Panc1 (cell line): ENCODE measurements at regions not wholly inside any gene's neighbourhood (a gene's known extent, or its start where the extent isn't known, plus 50 kb on each side); places are given as distances from the start of the nearest gene placed in this dataset.

Source experiments
- ATAC-seq: fragments of 200-7000 bp; cut with Tn5 transposase; 2 replicates; pipeline ENCODE4 v1.9.1; 2020; ENCODE audit warnings: mild to moderate bottlenecking, moderate library complexity
- BruUV-seq: library from RNA; stranded (reverse); fragments of 400-500 nt; replicated peaks from 2 replicates; lab custom pipeline; 2021; lab: Mats Ljungman, UMichigan
- CTCF ChIA-PET: fragments of 300-600 bp; sonication (Branson Sonifier 250); formaldehyde crosslinking; loops from one replicate; lab custom pipeline; 2022; ENCODE audit warnings: antibody characterized with exemption; lab: Charles Lee
- POLR2A ChIA-PET: fragments of 300-600 bp; sonication (Branson Sonifier 250); formaldehyde crosslinking; loops from one replicate; lab custom pipeline; 2022; ENCODE audit warnings: antibody characterized with exemption; lab: Charles Lee
- DNase-seq: peaks from one replicate; pipeline ENCODE4 v3.0.0-alpha.2; 2010; ENCODE audit warnings: low read depth, low spot score
- H3K27ac ChIP-seq: 2 replicates; pipeline ENCODE4 v1.5.1; 2011; ENCODE audit warnings: mild to moderate bottlenecking, low read length, inconsistent platforms
- H3K27me3 ChIP-seq: fragments of 200-500 bp; sonication (Bioruptor generic); 2 replicates; pipeline ENCODE4 v1.6.0; 2014; ENCODE audit warnings: low read length, inconsistent platforms; ENCODE audit not compliant: control insufficient read depth, insufficient read depth
- H3K36me3 ChIP-seq: fragments of 200-500 bp; sonication (Bioruptor generic); 2 replicates; pipeline ENCODE4 v1.5.1; 2014; ENCODE audit warnings: inconsistent platforms, mild to moderate bottlenecking, low read length, moderate library complexity; ENCODE audit not compliant: control insufficient read depth, insufficient read depth
- H3K4me1 ChIP-seq: 2 replicates; pipeline ENCODE4 v1.5.1; 2011; ENCODE audit warnings: inconsistent platforms, mild to moderate bottlenecking, low read length, moderate library complexity; ENCODE audit not compliant: control insufficient read depth, insufficient read depth
- H3K4me3 ChIP-seq, 2 experiments: 2 replicates each; pipeline ENCODE4 v1.5.1; 2011 to 2012; ENCODE audit warnings: low read depth in 2 of 2, low read length in 2 of 2, mild to moderate bottlenecking in 2 of 2, inconsistent platforms in 1 of 2, moderate library complexity in 1 of 2
- H3K9me3 ChIP-seq: fragments of 200-500 bp; sonication (Bioruptor generic); 2 replicates; pipeline ENCODE4 v1.5.1; 2014; ENCODE audit warnings: low read depth, mild to moderate bottlenecking, inconsistent platforms, low read length, moderate library complexity; ENCODE audit not compliant: control insufficient read depth, insufficient read depth
- POLR2AphosphoS5 ChIP-seq: IDR thresholded peaks from 2 replicates; pipeline ENCODE4 v1.6.1; 2012; ENCODE audit warnings: mild to moderate bottlenecking, low read depth, low read length, moderate library complexity
- SIN3A ChIP-seq: IDR thresholded peaks from 2 replicates; pipeline ENCODE4 v1.6.1; 2012; ENCODE audit warnings: low read depth, mild to moderate bottlenecking, low read length, moderate library complexity, borderline replicate concordance; ENCODE audit not compliant: insufficient read depth
- TCF7L2 ChIP-seq: IDR thresholded peaks from 2 replicates; pipeline ENCODE4 v1.6.1; 2011; ENCODE audit warnings: mild to moderate bottlenecking, low read depth, low read length, inconsistent platforms
- in situ Hi-C: cut with HindIII; loops from 2 replicates; pipeline ENCODE4 v1.10.0; 2016; ENCODE audit warnings: low sequenced_read_pairs, low pct_unique_long_range_greater_than_20kb
- intact Hi-C: fragments of 100-400 bp; cut with micrococcal nuclease; formaldehyde crosslinking; loops from one replicate; pipeline ENCODE4 v1.10.0; 2022; ENCODE audit not compliant: unreplicated experiment
- TF ChIP-seq, protein P1 (sequence below): fragments of 450-650 bp; IDR thresholded peaks from 2 replicates; pipeline ENCODE4 v1.5.1; 2017; ENCODE audit warnings: mild to moderate bottlenecking
- TF ChIP-seq, protein P2 (sequence below), 2 experiments: IDR thresholded peaks; 2 replicates each; pipeline ENCODE4 v1.6.1; 2011 to 2012; ENCODE audit warnings: low read depth in 2 of 2, control low read depth in 1 of 2, low read length in 1 of 2, mild to moderate bottlenecking in 1 of 2, moderate library complexity in 1 of 2; ENCODE audit not compliant: insufficient read depth in 1 of 2

DNA sequence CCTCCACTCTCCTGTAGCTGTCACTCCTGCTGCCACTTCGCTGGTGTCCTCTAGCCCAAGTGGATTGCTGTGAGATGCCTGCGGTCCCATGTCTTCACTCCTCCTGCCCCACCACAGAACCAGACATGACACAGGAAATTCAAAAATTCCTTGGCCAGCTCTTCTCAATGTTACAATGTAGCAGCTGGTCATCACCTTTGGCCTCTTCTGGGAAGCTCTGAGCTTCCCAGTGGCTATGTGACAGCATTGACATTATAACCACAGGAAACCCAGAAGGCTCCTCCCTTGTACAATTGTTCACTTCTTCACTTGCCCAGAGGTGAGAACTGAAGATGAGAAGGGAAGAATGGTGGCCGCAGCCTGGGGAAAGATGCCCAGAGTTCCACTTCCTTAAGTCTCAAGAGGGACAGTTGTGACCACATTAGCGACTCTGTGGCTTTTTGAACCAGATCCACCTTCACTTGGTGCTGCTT lies 76.1 kb upstream of the NAA20 start:
- no peak overlapping the region for H3K4me3 ChIP-seq
- H3K9me3 ChIP-seq, result no peaks in the 10 kb centered on the region
- BruUV-seq, result no TSS peak
- H3K36me3 ChIP-seq, result no peaks in the 10 kb centered on the region
- in situ Hi-C loops, result no loop called here
- no peak for ATAC-seq
- CTCF ChIA-PET, result interaction anchor here (0.5 kb wide), 1 partner anchor 1455 kb away, joined by 3 read pairs; no protein-coding TSS in a partner anchor
- TF ChIP-seq TCF7L2 (no peak), POLR2AphosphoS5 (no peak), SIN3A (no peak)
- TF ChIP-seq, protein P1, sequence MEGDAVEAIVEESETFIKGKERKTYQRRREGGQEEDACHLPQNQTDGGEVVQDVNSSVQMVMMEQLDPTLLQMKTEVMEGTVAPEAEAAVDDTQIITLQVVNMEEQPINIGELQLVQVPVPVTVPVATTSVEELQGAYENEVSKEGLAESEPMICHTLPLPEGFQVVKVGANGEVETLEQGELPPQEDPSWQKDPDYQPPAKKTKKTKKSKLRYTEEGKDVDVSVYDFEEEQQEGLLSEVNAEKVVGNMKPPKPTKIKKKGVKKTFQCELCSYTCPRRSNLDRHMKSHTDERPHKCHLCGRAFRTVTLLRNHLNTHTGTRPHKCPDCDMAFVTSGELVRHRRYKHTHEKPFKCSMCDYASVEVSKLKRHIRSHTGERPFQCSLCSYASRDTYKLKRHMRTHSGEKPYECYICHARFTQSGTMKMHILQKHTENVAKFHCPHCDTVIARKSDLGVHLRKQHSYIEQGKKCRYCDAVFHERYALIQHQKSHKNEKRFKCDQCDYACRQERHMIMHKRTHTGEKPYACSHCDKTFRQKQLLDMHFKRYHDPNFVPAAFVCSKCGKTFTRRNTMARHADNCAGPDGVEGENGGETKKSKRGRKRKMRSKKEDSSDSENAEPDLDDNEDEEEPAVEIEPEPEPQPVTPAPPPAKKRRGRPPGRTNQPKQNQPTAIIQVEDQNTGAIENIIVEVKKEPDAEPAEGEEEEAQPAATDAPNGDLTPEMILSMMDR, result no peak
- TF ChIP-seq, protein P2, sequence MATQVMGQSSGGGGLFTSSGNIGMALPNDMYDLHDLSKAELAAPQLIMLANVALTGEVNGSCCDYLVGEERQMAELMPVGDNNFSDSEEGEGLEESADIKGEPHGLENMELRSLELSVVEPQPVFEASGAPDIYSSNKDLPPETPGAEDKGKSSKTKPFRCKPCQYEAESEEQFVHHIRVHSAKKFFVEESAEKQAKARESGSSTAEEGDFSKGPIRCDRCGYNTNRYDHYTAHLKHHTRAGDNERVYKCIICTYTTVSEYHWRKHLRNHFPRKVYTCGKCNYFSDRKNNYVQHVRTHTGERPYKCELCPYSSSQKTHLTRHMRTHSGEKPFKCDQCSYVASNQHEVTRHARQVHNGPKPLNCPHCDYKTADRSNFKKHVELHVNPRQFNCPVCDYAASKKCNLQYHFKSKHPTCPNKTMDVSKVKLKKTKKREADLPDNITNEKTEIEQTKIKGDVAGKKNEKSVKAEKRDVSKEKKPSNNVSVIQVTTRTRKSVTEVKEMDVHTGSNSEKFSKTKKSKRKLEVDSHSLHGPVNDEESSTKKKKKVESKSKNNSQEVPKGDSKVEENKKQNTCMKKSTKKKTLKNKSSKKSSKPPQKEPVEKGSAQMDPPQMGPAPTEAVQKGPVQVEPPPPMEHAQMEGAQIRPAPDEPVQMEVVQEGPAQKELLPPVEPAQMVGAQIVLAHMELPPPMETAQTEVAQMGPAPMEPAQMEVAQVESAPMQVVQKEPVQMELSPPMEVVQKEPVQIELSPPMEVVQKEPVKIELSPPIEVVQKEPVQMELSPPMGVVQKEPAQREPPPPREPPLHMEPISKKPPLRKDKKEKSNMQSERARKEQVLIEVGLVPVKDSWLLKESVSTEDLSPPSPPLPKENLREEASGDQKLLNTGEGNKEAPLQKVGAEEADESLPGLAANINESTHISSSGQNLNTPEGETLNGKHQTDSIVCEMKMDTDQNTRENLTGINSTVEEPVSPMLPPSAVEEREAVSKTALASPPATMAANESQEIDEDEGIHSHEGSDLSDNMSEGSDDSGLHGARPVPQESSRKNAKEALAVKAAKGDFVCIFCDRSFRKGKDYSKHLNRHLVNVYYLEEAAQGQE (IDR thresholded peaks at IDR 0.05; ENCODE audit: insufficient read depth in 1 of 2, low read depth in 2 of 2, low read length in 1 of 2), result no peak
- DNase-seq, result no peak
- no peak overlapping the region for H3K27ac ChIP-seq
- intact Hi-C loops, result no loop called here
- POLR2A ChIA-PET, result no interaction called here
- H3K4me1 ChIP-seq, result peaks cover 10% of the 10 kb centered on the region
- H3K27me3 ChIP-seq, result no peaks in the 10 kb centered on the region

GRCh38 chr20:19942611-19943010 lies 74.6 kb upstream of the NAA20 start:
- no peaks in the 10 kb centered on the region for H3K36me3 ChIP-seq
- ChIA-PET CTCF (interaction anchor here (0.5 kb wide), 1 partner anchor 37 kb away, joined by 7 read pairs; no protein-coding TSS in a partner anchor), POLR2A (no interaction called here)
- peaks cover 10% of the 10 kb centered on the region for H3K4me1 ChIP-seq
- BruUV-seq, result no TSS peak
- intact Hi-C loops (no loop called here), in situ Hi-C loops (no loop called here)
- no peaks in the 10 kb centered on the region for H3K9me3 ChIP-seq
- DNase-seq, result no peak
- no peaks in the 10 kb centered on the region for H3K27me3 ChIP-seq
- TF ChIP-seq, protein P1, result no peak
- TF ChIP-seq TCF7L2 (no peak), SIN3A (no peak), POLR2AphosphoS5 (no peak)
- no peak for ATAC-seq
- no peak overlapping the region for H3K4me3 ChIP-seq
- no peak overlapping the region; the same call in 1 of the 2 replicates for H3K27ac ChIP-seq
